Activated naive CD4-positive, alpha-beta T cell treated with anti-CD3 and anti-CD28 coated beads for 36 hours (primary cell): ENCODE measurements at regions not wholly inside any gene's neighbourhood (a gene's known extent, or its start where the extent isn't known, plus 50 kb on each side); places are given as distances from the start of the nearest gene placed in this dataset.

Experiments
- CTCF ChIA-PET: fragments of 350-600 bp; sonication (Branson Sonifier 250); formaldehyde crosslinking; loops from one replicate; lab custom pipeline; 2021; ENCODE audit warnings: antibody characterized with exemption; lab: Charles Lee
- DNase-seq: peaks from one replicate; pipeline ENCODE4 v3.0.0-alpha.2; 2020
- H3K27ac Mint-ChIP-seq: one replicate; pipeline ENCODE4 v1.8.0; 2021; ENCODE audit warnings: mild to moderate bottlenecking, mixed read lengths
- H3K27me3 Mint-ChIP-seq: one replicate; pipeline ENCODE4 v1.8.0; 2021; ENCODE audit warnings: low read depth, mixed read lengths
- H3K36me3 Mint-ChIP-seq: one replicate; pipeline ENCODE4 v1.8.0; 2021; ENCODE audit warnings: low read depth, mixed read lengths
- H3K4me1 Mint-ChIP-seq: one replicate; pipeline ENCODE4 v1.8.0; 2021; ENCODE audit warnings: low read depth, mixed read lengths
- H3K4me3 Mint-ChIP-seq: one replicate; pipeline ENCODE4 v1.8.0; 2021; ENCODE audit warnings: mild to moderate bottlenecking, moderate library complexity, mixed read lengths
- H3K9me3 Mint-ChIP-seq: one replicate; pipeline ENCODE4 v1.8.0; 2021; ENCODE audit warnings: mixed read lengths
- intact Hi-C: fragments of 100-400 bp; cut with micrococcal nuclease; formaldehyde crosslinking; loops from one replicate; pipeline ENCODE4 v1.15.1; 2023

GRCh38 chr9:115636596-115636995 lies 517.0 kb upstream of the PAPPA start:
- Mint-ChIP-seq H3K27me3 (peaks cover 2% of the 10 kb centered on the region), H3K27ac (no peak overlapping the region), H3K4me3 (no peak overlapping the region), H3K36me3 (no peaks in the 10 kb centered on the region), H3K4me1 (no peaks in the 10 kb centered on the region), H3K9me3 (no peaks in the 10 kb centered on the region)
- CTCF ChIA-PET, result no interaction called here
- DNase-seq, result no peak
- intact Hi-C loops, result no loop called here

- no peaks in the 10 kb centered on the region for H3K4me1 Mint-ChIP-seq
- intact Hi-C loops, result no loop called here
- no peaks in the 10 kb centered on the region for H3K9me3 Mint-ChIP-seq
- H3K27ac Mint-ChIP-seq, result no peak overlapping the region
- H3K36me3 Mint-ChIP-seq, result no peaks in the 10 kb centered on the region
- DNase-seq, result no peak
- H3K4me3 Mint-ChIP-seq, result no peak overlapping the region
- H3K27me3 Mint-ChIP-seq, result peaks cover 2% of the 10 kb centered on the region
- CTCF ChIA-PET, result interaction anchor here (0.5 kb wide), 1 partner anchor 1024 kb away, joined by 3 read pairs; no protein-coding TSS in a partner anchor
These were observed 515.9 kb upstream of the PAPPA start for GRCh38 chr9:115637661-115638060.

DNA sequence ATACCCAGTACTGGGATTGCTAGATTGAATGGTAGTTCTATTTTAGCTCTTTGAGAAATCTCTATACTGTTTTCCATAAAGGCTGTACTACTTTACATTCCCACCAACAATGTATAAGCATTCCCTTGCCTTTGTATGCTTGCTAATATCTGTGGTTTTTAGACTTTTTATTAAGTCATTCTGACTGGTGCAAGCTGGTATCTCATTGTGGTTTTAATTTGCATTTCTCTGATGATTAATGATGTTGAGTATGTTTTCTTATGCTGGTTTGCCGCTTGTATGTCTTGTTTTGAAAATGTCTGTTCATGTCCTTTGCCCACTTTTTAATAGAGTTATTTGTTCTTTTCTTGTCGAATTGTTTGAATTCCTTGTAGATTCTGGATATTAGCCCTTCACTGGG lies 512.7 kb upstream of the PAPPA start:
- Mint-ChIP-seq H3K4me1 (no peaks in the 10 kb centered on the region), H3K36me3 (no peaks in the 10 kb centered on the region), H3K27me3 (peaks cover 2% of the 10 kb centered on the region), H3K27ac (no peak overlapping the region), H3K4me3 (no peak overlapping the region), H3K9me3 (no peaks in the 10 kb centered on the region)
- intact Hi-C loops, result no loop called here
- DNase-seq, result no peak
- CTCF ChIA-PET, result no interaction called here

DNA sequence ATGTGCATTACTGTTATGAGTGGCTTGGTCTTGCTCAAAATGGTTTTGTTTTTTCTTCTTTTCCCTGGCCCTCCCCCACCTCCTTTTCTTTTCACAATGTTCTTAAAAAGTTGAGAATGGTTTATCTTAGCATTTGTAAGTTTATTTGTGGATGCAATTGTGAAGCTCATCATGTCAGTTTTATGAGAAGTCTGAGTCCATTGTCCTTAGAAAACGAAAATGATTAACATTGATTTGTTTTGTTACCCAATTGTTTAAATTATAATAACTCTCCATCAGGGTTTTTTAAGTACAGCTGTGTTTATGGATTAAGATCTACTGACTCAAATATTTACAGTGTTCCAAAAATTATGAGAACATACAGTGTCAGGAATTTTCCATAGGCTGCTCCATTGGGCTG lies 511.3 kb upstream of the PAPPA start:
- Mint-ChIP-seq H3K9me3 (no peaks in the 10 kb centered on the region), H3K4me1 (no peaks in the 10 kb centered on the region), H3K36me3 (no peaks in the 10 kb centered on the region), H3K4me3 (no peak overlapping the region), H3K27me3 (peaks cover under 1% of the 10 kb centered on the region), H3K27ac (no peak overlapping the region)
- CTCF ChIA-PET, result no interaction called here
- intact Hi-C loops, result no loop called here
- DNase-seq, result no peak

DNA sequence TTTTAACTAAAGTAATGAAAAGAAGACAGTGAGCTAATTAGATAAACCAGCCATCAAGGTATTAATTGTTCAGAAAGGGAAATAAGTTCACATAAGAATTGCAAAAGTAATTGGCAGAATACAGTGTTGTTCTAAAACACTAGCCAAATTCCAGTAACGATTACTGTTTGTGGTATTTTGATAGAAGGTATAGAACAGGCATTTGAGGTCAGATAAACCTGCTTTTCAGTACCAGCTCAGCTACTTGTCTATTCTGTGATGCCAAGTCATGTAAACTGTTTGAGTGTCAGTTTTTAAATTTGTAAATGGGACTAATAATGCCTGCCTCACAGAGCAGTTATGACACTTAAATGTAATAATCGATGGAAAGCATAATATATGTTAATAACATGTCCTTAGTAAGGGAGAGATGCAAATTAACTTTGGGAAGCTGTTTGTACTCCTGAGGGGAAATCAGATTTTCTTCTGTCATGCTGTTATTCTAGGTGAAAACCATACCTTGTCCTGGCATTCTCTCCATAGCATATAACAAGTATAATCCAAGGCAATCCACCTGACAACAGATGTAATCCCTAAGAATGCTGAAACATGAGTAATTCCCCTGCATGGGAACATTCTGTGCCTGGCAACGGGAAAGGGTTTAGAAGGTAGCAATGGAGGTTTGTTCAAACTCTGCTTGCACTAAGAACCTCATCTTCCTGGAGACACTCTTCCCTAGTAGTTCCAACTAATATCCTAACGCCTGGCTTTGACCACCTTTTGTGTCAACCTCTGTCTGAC lies 509.5 kb upstream of the PAPPA start:
- no peaks in the 10 kb centered on the region for H3K27me3 Mint-ChIP-seq
- no peak overlapping the region for H3K4me3 Mint-ChIP-seq
- no peaks in the 10 kb centered on the region for H3K9me3 Mint-ChIP-seq
- CTCF ChIA-PET, result no interaction called here
- H3K4me1 Mint-ChIP-seq, result no peaks in the 10 kb centered on the region
- H3K36me3 Mint-ChIP-seq, result no peaks in the 10 kb centered on the region
- intact Hi-C loops, result no loop called here
- H3K27ac Mint-ChIP-seq, result no peak overlapping the region
- no peak for DNase-seq

DNA sequence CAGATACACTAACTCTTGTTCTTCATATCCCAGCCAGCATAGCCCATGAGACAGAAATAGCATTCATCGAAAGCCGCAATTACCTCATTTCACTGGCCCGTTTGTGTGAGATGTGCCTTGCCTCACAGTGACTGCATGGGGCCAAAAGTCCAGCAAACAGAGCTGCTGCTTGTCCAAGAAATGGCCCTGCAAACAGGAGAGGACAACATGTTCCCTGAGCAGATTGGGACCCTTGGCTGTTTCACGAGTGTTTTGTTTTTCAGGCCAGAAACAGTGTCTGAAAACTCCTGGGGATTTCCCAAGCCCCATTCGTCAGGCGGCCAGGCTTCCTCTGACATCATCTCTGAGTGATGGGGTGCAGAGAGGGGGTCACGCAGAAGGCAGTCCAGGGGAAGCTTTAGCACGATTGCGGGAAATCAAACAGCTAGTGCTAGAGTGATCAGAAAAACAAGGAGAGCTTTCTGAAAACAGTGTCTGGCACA lies 503.6 kb upstream of the PAPPA start:
- CTCF ChIA-PET, result no interaction called here
- intact Hi-C loops, result no loop called here
- H3K4me3 Mint-ChIP-seq, result no peak overlapping the region
- no peaks in the 10 kb centered on the region for H3K9me3 Mint-ChIP-seq
- no peaks in the 10 kb centered on the region for H3K36me3 Mint-ChIP-seq
- no peak overlapping the region for H3K27ac Mint-ChIP-seq
- H3K27me3 Mint-ChIP-seq, result no peaks in the 10 kb centered on the region
- H3K4me1 Mint-ChIP-seq, result no peaks in the 10 kb centered on the region
- DNase-seq, result no peak

- CTCF ChIA-PET, result no interaction called here
- Mint-ChIP-seq H3K9me3 (no peaks in the 10 kb centered on the region), H3K27ac (no peak overlapping the region), H3K27me3 (no peaks in the 10 kb centered on the region), H3K4me1 (no peaks in the 10 kb centered on the region), H3K36me3 (no peaks in the 10 kb centered on the region), H3K4me3 (no peak overlapping the region)
- intact Hi-C loops, result no loop called here
- DNase-seq, result no peak
These were observed 502.8 kb upstream of the PAPPA start for GRCh38 chr9:115650768-115651167.

- Mint-ChIP-seq H3K27me3 (no peaks in the 10 kb centered on the region), H3K27ac (no peak overlapping the region), H3K4me3 (no peak overlapping the region), H3K36me3 (no peaks in the 10 kb centered on the region), H3K9me3 (no peaks in the 10 kb centered on the region), H3K4me1 (no peaks in the 10 kb centered on the region)
- DNase-seq, result no peak
- intact Hi-C loops, result no loop called here
- CTCF ChIA-PET, result no interaction called here
These were observed 502.1 kb upstream of the PAPPA start for GRCh38 chr9:115651461-115651860.

GRCh38 chr9:115653171-115653606 lies 500.4 kb upstream of the PAPPA start:
- H3K4me1 Mint-ChIP-seq, result no peaks in the 10 kb centered on the region
- H3K4me3 Mint-ChIP-seq, result no peak overlapping the region
- no peak for DNase-seq
- H3K9me3 Mint-ChIP-seq, result no peaks in the 10 kb centered on the region
- no peaks in the 10 kb centered on the region for H3K27me3 Mint-ChIP-seq
- intact Hi-C loops, result no loop called here
- CTCF ChIA-PET, result no interaction called here
- no peak overlapping the region for H3K27ac Mint-ChIP-seq
- H3K36me3 Mint-ChIP-seq, result no peaks in the 10 kb centered on the region

DNA sequence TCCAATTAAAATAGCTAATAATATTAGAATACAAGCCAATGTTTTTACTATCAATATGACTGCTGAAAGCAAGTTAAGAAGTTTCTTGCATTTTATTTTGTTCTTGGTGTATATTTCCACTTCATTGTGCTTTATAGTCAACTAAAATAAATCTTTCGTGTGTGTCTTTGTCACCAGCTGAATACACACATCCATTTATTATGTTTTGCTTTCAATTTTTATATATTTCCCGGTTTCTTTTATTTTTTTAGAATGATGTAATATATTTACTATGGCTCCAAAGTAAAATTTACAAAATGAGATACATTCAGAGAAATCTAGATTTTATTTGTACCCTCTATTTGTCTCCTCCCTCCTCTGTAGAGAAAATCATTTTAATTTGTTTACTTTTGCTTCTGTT lies 495.9 kb upstream of the PAPPA start:
- intact Hi-C loops, result no loop called here
- Mint-ChIP-seq H3K27me3 (peaks cover 2% of the 10 kb centered on the region), H3K4me1 (no peaks in the 10 kb centered on the region), H3K9me3 (no peaks in the 10 kb centered on the region), H3K4me3 (no peak overlapping the region), H3K27ac (no peak overlapping the region), H3K36me3 (no peaks in the 10 kb centered on the region)
- CTCF ChIA-PET, result no interaction called here
- no peak for DNase-seq

- intact Hi-C loops, result no loop called here
- DNase-seq, result no peak
- H3K4me3 Mint-ChIP-seq, result no peak overlapping the region
- H3K27me3 Mint-ChIP-seq, result peaks cover 5% of the 10 kb centered on the region
- H3K4me1 Mint-ChIP-seq, result no peaks in the 10 kb centered on the region
- H3K9me3 Mint-ChIP-seq, result peaks cover 2% of the 10 kb centered on the region
- CTCF ChIA-PET, result no interaction called here
- no peak overlapping the region for H3K27ac Mint-ChIP-seq
- H3K36me3 Mint-ChIP-seq, result no peaks in the 10 kb centered on the region
These were observed 488.1 kb upstream of the PAPPA start for GRCh38 chr9:115665519-115665918.

- DNase-seq, result no peak
- no peak overlapping the region for H3K27ac Mint-ChIP-seq
- no peaks in the 10 kb centered on the region for H3K4me1 Mint-ChIP-seq
- H3K9me3 Mint-ChIP-seq, result peaks cover 2% of the 10 kb centered on the region
- intact Hi-C loops, result no loop called here
- H3K27me3 Mint-ChIP-seq, result peaks cover 6% of the 10 kb centered on the region
- CTCF ChIA-PET, result no interaction called here
- H3K4me3 Mint-ChIP-seq, result no peak overlapping the region
- no peaks in the 10 kb centered on the region for H3K36me3 Mint-ChIP-seq
These were observed 485.1 kb upstream of the PAPPA start for GRCh38 chr9:115668521-115668920.

DNA sequence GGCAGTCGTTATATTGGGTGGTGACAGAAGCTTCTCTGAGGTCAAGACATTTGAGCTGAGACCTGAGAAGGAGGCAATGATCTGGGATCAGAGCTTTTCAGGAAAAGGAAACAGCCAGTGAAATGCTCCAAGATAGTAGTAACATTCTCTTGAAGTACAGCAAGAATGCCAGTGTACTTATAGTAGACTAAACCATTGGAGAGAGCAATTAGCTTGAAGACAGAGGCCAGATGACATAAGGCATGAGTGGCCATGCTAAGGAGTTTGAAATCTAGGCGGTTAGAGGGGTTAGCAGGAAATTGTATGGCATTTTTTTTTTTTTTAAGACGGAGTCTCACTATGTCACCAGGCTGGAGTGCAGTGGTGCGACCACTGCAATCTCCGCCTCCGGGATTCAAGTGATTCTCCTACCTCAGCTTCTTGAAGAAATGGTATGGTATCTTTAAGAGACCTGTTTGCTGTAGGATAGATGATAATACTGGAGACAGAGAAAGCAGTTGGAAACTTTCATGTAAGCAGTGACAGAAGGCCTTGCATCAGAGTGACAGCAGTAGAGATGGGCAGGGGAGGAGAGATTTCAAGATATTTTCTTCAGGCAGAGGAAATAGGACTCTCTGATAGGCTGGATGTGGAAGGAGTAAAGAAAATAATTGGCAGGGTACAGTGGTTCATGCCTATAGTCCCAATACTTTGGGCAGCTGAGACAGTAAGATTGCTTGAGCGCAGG lies 482.2 kb upstream of the PAPPA start:
- no peaks in the 10 kb centered on the region for H3K4me1 Mint-ChIP-seq
- H3K4me3 Mint-ChIP-seq, result no peak overlapping the region
- peaks cover 3% of the 10 kb centered on the region for H3K27me3 Mint-ChIP-seq
- no peak for DNase-seq
- H3K27ac Mint-ChIP-seq, result no peak overlapping the region
- intact Hi-C loops, result no loop called here
- H3K36me3 Mint-ChIP-seq, result no peaks in the 10 kb centered on the region
- H3K9me3 Mint-ChIP-seq, result peaks cover 2% of the 10 kb centered on the region
- CTCF ChIA-PET, result no interaction called here
